ENCODE measurements at regions not wholly inside any gene's neighbourhood (a gene's known extent, or its start where the extent isn't known, plus 50 kb on each side); places are given as distances from the start of the nearest gene placed in this dataset.

- CTCF ChIA-PET, result no interaction called here
- H3K27me3 ChIP-seq (ENCODE audit: control insufficient read depth in 2 of 2, insufficient read depth in 2 of 2, low read length in 2 of 2), result no peaks in the 10 kb centered on the region
- Mint-ChIP-seq H3K36me3 (peaks cover 0 to 3% (median 0%) of the 10 kb centered on the region in 5 donors), H3K27me3 (peaks cover 4 to 20% (median 13%) of the 10 kb centered on the region in 5 donors), H3K4me3 (no peak overlapping the region), H3K9me3 (peaks cover 0 to 19% (median 4%) of the 10 kb centered on the region in 11 donors), H3K27ac (no peak overlapping the region), H3K4me1 (no peaks in the 10 kb centered on the region)
- no peaks in the 10 kb centered on the region for H3K9me3 ChIP-seq (ENCODE audit: control insufficient read depth in 2 of 3, low read length in 3 of 3)
- H3K4me1 ChIP-seq (ENCODE audit: control insufficient read depth in 2 of 2, insufficient read depth in 2 of 2, low read length in 2 of 2), result no peaks in the 10 kb centered on the region
- intact Hi-C loops (cut with micrococcal nuclease), result no loop called here
- H3K27ac ChIP-seq (ENCODE audit: low read depth, low read length), result no peak overlapping the region
- no peaks in the 10 kb centered on the region for H3K36me3 ChIP-seq (ENCODE audit: control insufficient read depth in 2 of 3, insufficient read depth in 3 of 3, low read length in 3 of 3)
- POLR2A ChIA-PET, result no interaction called here
- H3K4me3 ChIP-seq (ENCODE audit: low read length), result no peak overlapping the region
- ATAC-seq (no peak), DNase-seq (no peak)
Measured at GRCh38 chr2:204380141-204380881, 165.0 kb upstream of the PARD3B start.

DNA sequence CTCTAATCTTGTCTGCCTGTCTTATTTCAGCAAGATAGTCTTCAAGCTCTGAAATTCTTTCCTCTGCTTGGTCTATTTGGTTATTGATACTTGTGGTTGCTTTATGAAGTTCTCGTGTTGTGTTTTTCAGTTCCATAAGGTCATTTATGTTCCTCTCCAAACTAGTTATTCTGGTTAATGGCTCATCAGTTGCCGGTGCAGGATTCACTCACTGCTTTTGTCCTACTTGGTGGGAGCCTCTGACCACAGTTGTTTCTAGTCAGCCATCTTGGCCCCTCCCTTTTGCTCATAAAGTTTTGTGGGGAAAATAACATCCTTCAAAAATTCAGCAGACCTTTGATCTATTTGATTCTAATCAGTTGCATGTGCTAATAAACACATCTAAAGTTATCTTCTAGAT, 158.6 kb upstream of the PARD3B start:
- intact Hi-C loops (cut with micrococcal nuclease), result no loop called here
- Mint-ChIP-seq H3K27me3 (peaks cover 5 to 13% (median 8%) of the 10 kb centered on the region in 5 donors), H3K4me3 (no peak overlapping the region), H3K27ac (no peak overlapping the region), H3K4me1 (no peaks in the 10 kb centered on the region), H3K36me3 (peaks cover 0 to 3% (median 0%) of the 10 kb centered on the region in 5 donors), H3K9me3 (peaks cover 0 to 22% (median 5%) of the 10 kb centered on the region in 11 donors)
- Histone ChIP-seq H3K4me1 (ENCODE audit: control insufficient read depth in 2 of 2, insufficient read depth in 2 of 2, low read length in 2 of 2) (no peaks in the 10 kb centered on the region), H3K9me3 (ENCODE audit: control insufficient read depth in 2 of 3, low read length in 3 of 3) (no peaks in the 10 kb centered on the region), H3K27me3 (ENCODE audit: control insufficient read depth in 2 of 2, insufficient read depth in 2 of 2, low read length in 2 of 2) (no peaks in the 10 kb centered on the region), H3K36me3 (ENCODE audit: control insufficient read depth in 2 of 3, insufficient read depth in 3 of 3, low read length in 3 of 3) (no peaks in the 10 kb centered on the region), H3K4me3 (ENCODE audit: low read length) (no peak overlapping the region), H3K27ac (ENCODE audit: low read depth, low read length) (no peak overlapping the region)
- DNase-seq, result no peak
- CTCF ChIA-PET, result no interaction called here
- ATAC-seq, result no peak
- POLR2A ChIA-PET, result interaction anchor here (0.7 kb wide), 1 partner anchor 1297 kb away, joined by 3 read pairs; no protein-coding TSS in a partner anchor

- no peaks in the 10 kb centered on the region for H3K4me1 Mint-ChIP-seq
- H3K27ac ChIP-seq (ENCODE audit: low read depth, low read length), result no peak overlapping the region
- no peak overlapping the region for H3K4me3 ChIP-seq (ENCODE audit: low read length)
- DNase-seq (no peak), ATAC-seq (no peak)
- H3K27ac Mint-ChIP-seq, result no peak overlapping the region
- no peaks in the 10 kb centered on the region for H3K4me1 ChIP-seq (ENCODE audit: control insufficient read depth in 2 of 2, insufficient read depth in 2 of 2, low read length in 2 of 2)
- H3K27me3 Mint-ChIP-seq, result peaks cover 6 to 26% (median 7%) of the 10 kb centered on the region in 5 donors
- CTCF ChIA-PET, result no interaction called here
- no peaks in the 10 kb centered on the region for H3K36me3 Mint-ChIP-seq
- H3K9me3 ChIP-seq (ENCODE audit: control insufficient read depth in 2 of 3, low read length in 3 of 3), result no peaks in the 10 kb centered on the region
- H3K27me3 ChIP-seq (ENCODE audit: control insufficient read depth in 2 of 2, insufficient read depth in 2 of 2, low read length in 2 of 2), result no peaks in the 10 kb centered on the region
- peaks cover 0 to 12% (median 2%) of the 10 kb centered on the region in 11 donors for H3K9me3 Mint-ChIP-seq
- H3K36me3 ChIP-seq (ENCODE audit: control insufficient read depth in 2 of 3, insufficient read depth in 3 of 3, low read length in 3 of 3), result no peaks in the 10 kb centered on the region
- intact Hi-C loops (cut with micrococcal nuclease), result no loop called here
- POLR2A ChIA-PET, result no interaction called here
- H3K4me3 Mint-ChIP-seq, result no peak overlapping the region
Measured at GRCh38 chr2:204389120-204389519, 156.2 kb upstream of the PARD3B start.

DNA sequence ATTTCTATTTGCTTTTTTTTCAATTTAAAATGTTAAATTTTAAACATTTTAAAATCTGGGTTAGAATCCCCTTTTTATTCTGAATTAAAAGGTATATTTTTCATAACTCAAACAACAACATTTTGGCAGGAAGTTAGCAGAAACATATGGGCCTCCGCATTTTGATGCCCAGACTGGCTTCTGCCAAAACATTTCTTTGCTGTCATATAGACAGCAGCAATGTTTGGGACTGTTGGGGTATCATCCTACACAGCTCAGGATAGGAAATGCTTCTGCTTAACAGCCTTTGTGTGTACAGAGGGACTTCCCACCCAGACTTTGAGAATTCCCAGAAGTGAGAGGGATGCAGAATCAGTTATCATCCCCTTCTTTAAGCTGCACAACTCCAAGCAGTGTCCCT, 155.4 kb upstream of the PARD3B start:
- Mint-ChIP-seq H3K4me1 (no peaks in the 10 kb centered on the region), H3K27me3 (peaks cover 6 to 33% (median 14%) of the 10 kb centered on the region in 5 donors), H3K36me3 (no peaks in the 10 kb centered on the region), H3K9me3 (peaks cover 0 to 8% (median 2%) of the 10 kb centered on the region in 11 donors), H3K4me3 (no peak overlapping the region), H3K27ac (no peak overlapping the region)
- Histone ChIP-seq H3K9me3 (ENCODE audit: control insufficient read depth in 2 of 3, low read length in 3 of 3) (no peaks in the 10 kb centered on the region), H3K27me3 (ENCODE audit: control insufficient read depth in 2 of 2, insufficient read depth in 2 of 2, low read length in 2 of 2) (no peaks in the 10 kb centered on the region), H3K4me1 (ENCODE audit: control insufficient read depth in 2 of 2, insufficient read depth in 2 of 2, low read length in 2 of 2) (no peaks in the 10 kb centered on the region), H3K4me3 (ENCODE audit: low read length) (no peak overlapping the region), H3K27ac (ENCODE audit: low read depth, low read length) (no peak overlapping the region), H3K36me3 (ENCODE audit: control insufficient read depth in 2 of 3, insufficient read depth in 3 of 3, low read length in 3 of 3) (no peaks in the 10 kb centered on the region)
- intact Hi-C loops (cut with micrococcal nuclease), result no loop called here
- CTCF ChIA-PET, result no interaction called here
- POLR2A ChIA-PET, result no interaction called here
- ATAC-seq (no peak), DNase-seq (no peak)

GRCh38 chr2:204395539-204395938, 149.7 kb upstream of the PARD3B start:
- Mint-ChIP-seq H3K27ac (no peak overlapping the region), H3K9me3 (peaks cover 0 to 2% (median 0%) of the 10 kb centered on the region in 11 donors), H3K27me3 (peaks cover 7 to 48% (median 15%) of the 10 kb centered on the region in 5 donors), H3K4me3 (no peak overlapping the region), H3K36me3 (no peaks in the 10 kb centered on the region), H3K4me1 (no peaks in the 10 kb centered on the region)
- CTCF ChIA-PET, result no interaction called here
- H3K27ac ChIP-seq (ENCODE audit: low read depth, low read length), result no peak overlapping the region
- no peak for ATAC-seq
- POLR2A ChIA-PET, result no interaction called here
- H3K36me3 ChIP-seq (ENCODE audit: control insufficient read depth in 2 of 3, insufficient read depth in 3 of 3, low read length in 3 of 3), result no peaks in the 10 kb centered on the region
- no peaks in the 10 kb centered on the region for H3K4me1 ChIP-seq (ENCODE audit: control insufficient read depth in 2 of 2, insufficient read depth in 2 of 2, low read length in 2 of 2)
- no peaks in the 10 kb centered on the region for H3K27me3 ChIP-seq (ENCODE audit: control insufficient read depth in 2 of 2, insufficient read depth in 2 of 2, low read length in 2 of 2)
- no peaks in the 10 kb centered on the region for H3K9me3 ChIP-seq (ENCODE audit: control insufficient read depth in 2 of 3, low read length in 3 of 3)
- intact Hi-C loops (cut with micrococcal nuclease), result no loop called here
- DNase-seq, result no peak
- H3K4me3 ChIP-seq (ENCODE audit: low read length), result no peak overlapping the region

- H3K27me3 Mint-ChIP-seq, result peaks cover 7 to 28% (median 8%) of the 10 kb centered on the region in 5 donors
- CTCF ChIA-PET, result no interaction called here
- H3K9me3 Mint-ChIP-seq, result peaks cover 0 to 6% (median 0%) of the 10 kb centered on the region in 11 donors
- DNase-seq (no peak), ATAC-seq (no peak)
- no peaks in the 10 kb centered on the region for H3K9me3 ChIP-seq (ENCODE audit: control insufficient read depth in 2 of 3, low read length in 3 of 3)
- no peaks in the 10 kb centered on the region for H3K27me3 ChIP-seq (ENCODE audit: control insufficient read depth in 2 of 2, insufficient read depth in 2 of 2, low read length in 2 of 2)
- H3K4me1 Mint-ChIP-seq, result no peaks in the 10 kb centered on the region
- no peak overlapping the region for H3K27ac Mint-ChIP-seq
- no peaks in the 10 kb centered on the region for H3K4me1 ChIP-seq (ENCODE audit: control insufficient read depth in 2 of 2, insufficient read depth in 2 of 2, low read length in 2 of 2)
- H3K27ac ChIP-seq (ENCODE audit: low read depth, low read length), result no peak overlapping the region
- POLR2A ChIA-PET, result interaction anchor here (0.6 to 0.7 kb wide), 2 partner anchors 36 to 58 kb away, joined by 3 to 6 read pairs; no protein-coding TSS in a partner anchor
- no peaks in the 10 kb centered on the region for H3K36me3 Mint-ChIP-seq
- no peaks in the 10 kb centered on the region for H3K36me3 ChIP-seq (ENCODE audit: control insufficient read depth in 2 of 3, insufficient read depth in 3 of 3, low read length in 3 of 3)
- intact Hi-C loops (cut with micrococcal nuclease), result no loop called here
- no peak overlapping the region for H3K4me3 Mint-ChIP-seq
- H3K4me3 ChIP-seq (ENCODE audit: low read length), result no peak overlapping the region
Measured at GRCh38 chr2:204401114-204401513, 144.2 kb upstream of the PARD3B start.
